Subcutaneous abdominal adipose tissue (tissue), 5 donors: ENCODE measurements at regions not wholly inside any gene's neighbourhood (a gene's known extent, or its start where the extent isn't known, plus 50 kb on each side); places are given as distances from the start of the nearest gene placed in this dataset.
"Not testable (repeated sequence)": the region's sequence is repeated elsewhere in the genome, so short reads cannot be mapped to it uniquely, and the experiment has no call there.

ENCODE experiments used
- H3K27ac ChIP-seq: one replicate; pipeline ENCODE4 v1.7.0; 2013; ENCODE audit warnings: low read depth, mild to moderate bottlenecking, inconsistent platforms, low read length, moderate library complexity
- H3K27me3 ChIP-seq, 5 donors: one replicate each; pipeline ENCODE4 v1.7.0; 2013; ENCODE audit warnings: low read length in 5 of 5, inconsistent platforms in 1 of 5; ENCODE audit not compliant: control insufficient read depth in 5 of 5, insufficient read depth in 4 of 5
- H3K36me3 ChIP-seq, 5 donors: one replicate each; pipeline ENCODE4 v1.7.0; 2013; ENCODE audit warnings: low read length in 5 of 5; ENCODE audit not compliant: control insufficient read depth in 5 of 5, insufficient read depth in 5 of 5
- H3K4me1 ChIP-seq, 5 donors: one replicate each; pipeline ENCODE4 v1.7.0; 2013; ENCODE audit warnings: low read length in 5 of 5, mild to moderate bottlenecking in 3 of 5, moderate library complexity in 1 of 5; ENCODE audit not compliant: control insufficient read depth in 5 of 5, insufficient read depth in 5 of 5
- H3K4me3 ChIP-seq, 5 donors: one replicate each; pipeline ENCODE4 v1.7.0; 2013; ENCODE audit warnings: low read length in 5 of 5, low read depth in 1 of 5
- H3K9ac ChIP-seq, 5 donors: one replicate each; pipeline ENCODE4 v1.7.0; 2013; ENCODE audit warnings: low read length in 5 of 5, mild to moderate bottlenecking in 4 of 5, moderate library complexity in 3 of 5
- H3K9me3 ChIP-seq, 5 donors: one replicate each; pipeline ENCODE4 v1.7.0; 2013; ENCODE audit warnings: low read length in 5 of 5; ENCODE audit not compliant: control insufficient read depth in 5 of 5
- donor health status: healthy.
- donor health status: healthy.
- donor health status: healthy.
- donor health status: healthy.
- donor health status: healthy.

DNA sequence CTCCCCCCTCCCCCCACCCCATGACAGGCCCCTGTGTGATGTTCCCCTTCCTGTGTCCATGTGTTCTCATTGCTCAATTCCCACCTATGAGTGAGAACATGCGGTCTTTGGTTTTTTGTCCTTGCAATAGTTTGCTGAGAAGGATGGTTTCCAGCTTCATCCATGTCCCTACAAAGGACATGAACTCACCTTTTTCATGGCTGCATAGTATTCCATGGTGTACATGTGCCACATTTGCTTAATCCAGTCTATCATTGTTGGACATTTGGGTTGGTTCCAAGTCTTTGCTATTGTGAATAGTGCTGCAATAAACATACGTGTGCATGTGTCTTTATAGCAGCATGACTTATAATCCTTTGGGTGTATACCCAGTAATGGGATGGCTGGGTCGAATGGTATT, 712.4 kb downstream of the JRKL start:
- H3K4me1 ChIP-seq, H3K9ac ChIP-seq, H3K27ac ChIP-seq, H3K9me3 ChIP-seq, H3K27me3 ChIP-seq, H3K36me3 ChIP-seq, H3K4me3 ChIP-seq: not testable (repeated sequence)

DNA sequence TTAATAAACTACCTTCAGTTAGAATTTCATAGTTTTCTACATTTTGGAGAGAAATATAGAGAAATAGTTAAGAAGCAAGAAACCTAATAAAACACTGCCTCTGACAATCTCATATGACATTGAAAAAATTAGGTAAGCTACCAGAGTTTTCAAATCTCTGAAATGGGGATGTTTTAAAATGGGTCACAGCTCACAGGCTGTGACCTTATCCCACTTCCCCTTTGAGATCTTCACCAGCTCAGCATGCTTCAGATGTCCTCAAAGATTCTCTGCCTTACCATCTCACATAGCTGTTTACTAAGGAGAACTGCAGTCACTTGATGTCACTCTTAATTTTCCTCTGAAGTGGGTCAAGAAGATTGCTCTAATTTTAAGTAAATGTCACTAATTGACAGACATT, 717.8 kb downstream of the JRKL start:
- Histone ChIP-seq H3K4me1 (no peaks in the 10 kb centered on the region), H3K4me3 (no peak overlapping the region), H3K36me3 (no peaks in the 10 kb centered on the region), H3K27ac (no peak overlapping the region), H3K27me3 (no peaks in the 10 kb centered on the region), H3K9ac (no peak overlapping the region), H3K9me3 (peaks cover 0 to 4% (median 0%) of the 10 kb centered on the region in 5 donors)

- Histone ChIP-seq H3K36me3 (no peaks in the 10 kb centered on the region), H3K4me1 (no peaks in the 10 kb centered on the region), H3K27ac (no peak overlapping the region), H3K4me3 (no peak overlapping the region), H3K9ac (no peak overlapping the region), H3K27me3 (no peaks in the 10 kb centered on the region), H3K9me3 (peaks cover 0 to 3% (median 0%) of the 10 kb centered on the region in 5 donors)
Measured at GRCh38 chr11:97109078-97109477, 719.3 kb downstream of the JRKL start.

GRCh38 chr11:97110376-97110775, 720.6 kb downstream of the JRKL start:
- Histone ChIP-seq H3K36me3 (no peaks in the 10 kb centered on the region), H3K9me3 (peaks cover 0 to 3% (median 0%) of the 10 kb centered on the region in 5 donors), H3K4me3 (no peak overlapping the region), H3K27ac (no peak overlapping the region), H3K27me3 (no peaks in the 10 kb centered on the region), H3K9ac (no peak overlapping the region), H3K4me1 (no peaks in the 10 kb centered on the region)

DNA sequence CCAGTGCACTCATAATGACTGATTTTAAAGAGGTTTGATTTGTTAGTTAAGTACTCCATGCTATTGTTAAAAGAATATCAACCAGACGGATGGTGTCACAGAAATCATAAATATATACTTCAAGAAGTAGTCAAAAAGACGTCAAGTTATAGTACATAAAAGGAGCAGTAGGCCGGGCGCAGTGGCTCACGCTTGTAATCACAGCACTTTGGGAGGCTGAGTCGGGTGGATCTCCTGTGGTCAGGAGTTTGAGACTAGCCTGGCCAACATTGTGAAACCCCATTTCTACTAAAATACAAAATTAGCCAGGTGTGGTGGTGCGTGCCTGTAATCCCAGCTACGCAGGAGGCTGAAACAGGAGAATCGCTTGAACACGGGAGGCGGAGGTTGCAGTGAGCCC, 721.7 kb downstream of the JRKL start:
- Histone ChIP-seq H3K4me1 (no peaks in the 10 kb centered on the region), H3K27ac (no peak overlapping the region), H3K9ac (no peak overlapping the region), H3K9me3 (peaks cover 0 to 3% (median 0%) of the 10 kb centered on the region in 5 donors), H3K36me3 (no peaks in the 10 kb centered on the region), H3K4me3 (no peak overlapping the region), H3K27me3 (no peaks in the 10 kb centered on the region)

DNA sequence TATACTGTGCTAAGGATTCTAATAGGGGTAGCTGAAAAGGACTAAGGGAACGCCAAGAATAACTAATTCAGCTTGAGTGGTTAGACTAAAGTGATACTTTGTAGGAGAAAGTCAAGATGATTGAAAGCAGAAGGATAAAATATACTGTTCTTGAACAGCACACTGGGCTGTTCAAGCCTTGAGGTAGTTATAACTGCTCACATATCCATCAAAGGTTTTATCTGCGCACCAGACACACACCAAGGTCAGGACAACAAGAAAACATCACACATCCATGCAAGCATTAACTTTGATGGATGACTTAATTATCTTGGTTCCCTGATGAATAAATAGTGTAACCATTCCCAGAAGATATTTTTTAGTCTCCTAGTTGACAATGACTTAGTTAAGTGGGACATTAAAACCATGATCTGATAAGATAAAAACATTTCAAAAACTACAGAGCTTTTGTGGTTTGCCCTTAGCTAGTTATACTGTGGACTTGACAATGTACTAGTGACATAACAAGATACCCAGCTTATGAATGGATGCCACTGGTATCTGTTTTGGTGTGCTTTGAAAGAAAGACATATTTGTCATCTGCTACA, 728.9 kb downstream of the JRKL start:
- no peak overlapping the region for H3K4me3 ChIP-seq

DNA sequence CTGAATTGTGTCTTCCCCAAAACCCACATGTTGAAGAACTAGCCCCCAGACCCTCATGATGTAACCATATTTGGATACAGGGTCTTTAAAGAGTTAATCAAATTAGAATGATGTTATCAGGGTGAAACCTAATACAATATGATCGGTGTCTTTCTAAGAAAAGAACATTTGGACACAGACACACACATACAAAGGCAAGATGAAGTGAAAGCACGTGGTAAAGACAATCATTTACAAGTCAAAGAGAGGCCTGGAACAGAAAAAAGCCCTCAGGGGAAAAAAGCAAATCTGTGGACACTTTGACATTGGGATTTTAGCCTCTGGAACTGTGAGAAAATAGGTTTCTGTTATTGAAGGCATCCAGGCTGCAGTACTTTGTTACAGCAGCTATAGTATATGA, 733.4 kb downstream of the JRKL start:
- H3K27ac ChIP-seq: no peak overlapping the region
- H3K4me3 ChIP-seq: no peak overlapping the region
- H3K27me3 ChIP-seq: no peaks in the 10 kb centered on the region
- H3K9me3 ChIP-seq: peaks cover 0 to 8% (median 4%) of the 10 kb centered on the region in 5 donors
- H3K36me3 ChIP-seq: no peaks in the 10 kb centered on the region
- no peak overlapping the region for H3K9ac ChIP-seq
- H3K4me1 ChIP-seq: no peaks in the 10 kb centered on the region

More for the DNA sequence above, 728.9 kb downstream of the JRKL start:
- no peak overlapping the region for H3K9ac ChIP-seq
- no peak overlapping the region for H3K27ac ChIP-seq
- H3K27me3 ChIP-seq: no peaks in the 10 kb centered on the region
- H3K36me3 ChIP-seq: no peaks in the 10 kb centered on the region
- H3K4me1 ChIP-seq: no peaks in the 10 kb centered on the region
- H3K9me3 ChIP-seq: peaks cover 0 to 2% (median 0%) of the 10 kb centered on the region in 5 donors

DNA sequence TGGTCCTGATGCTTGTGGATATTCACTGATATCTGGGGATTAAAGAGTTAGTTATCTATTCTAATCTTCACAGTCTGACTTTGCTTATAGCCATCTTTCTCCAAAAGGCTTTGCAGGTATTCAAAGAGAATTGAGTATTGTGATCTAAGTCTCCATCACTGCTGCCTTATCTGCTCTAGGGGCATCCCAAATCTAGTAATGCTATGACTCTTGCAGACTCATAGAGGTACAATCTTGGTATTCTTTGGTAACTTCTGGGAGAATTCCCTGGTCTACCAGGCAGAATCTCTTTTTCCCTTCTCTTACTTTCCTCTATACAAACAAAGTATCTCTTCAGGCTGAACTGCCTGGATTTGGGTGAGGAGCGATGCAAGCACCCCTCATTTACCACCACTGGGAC, 746.3 kb downstream of the JRKL start:
- Histone ChIP-seq H3K9ac (no peak overlapping the region), H3K9me3 (peaks cover 0 to 21% (median 13%) of the 10 kb centered on the region in 5 donors)

GRCh38 chr11:97140885-97141494, 751.2 kb downstream of the JRKL start:
- no peak overlapping the region for H3K9ac ChIP-seq
- H3K27ac ChIP-seq: no peak overlapping the region
- no peak overlapping the region for H3K4me3 ChIP-seq
- peaks cover 0 to 18% (median 10%) of the 10 kb centered on the region in 5 donors for H3K9me3 ChIP-seq
- H3K27me3 ChIP-seq: no peaks in the 10 kb centered on the region
- no peaks in the 10 kb centered on the region for H3K4me1 ChIP-seq
- H3K36me3 ChIP-seq: no peaks in the 10 kb centered on the region

More for the DNA sequence above, 746.3 kb downstream of the JRKL start:
- Histone ChIP-seq H3K4me3 (no peak overlapping the region), H3K36me3 (no peaks in the 10 kb centered on the region), H3K27me3 (no peaks in the 10 kb centered on the region), H3K4me1 (no peaks in the 10 kb centered on the region), H3K27ac (no peak overlapping the region)

GRCh38 chr11:97143463-97143862, 753.6 kb downstream of the JRKL start:
- H3K27ac ChIP-seq: no peak overlapping the region
- no peaks in the 10 kb centered on the region for H3K4me1 ChIP-seq
- H3K27me3 ChIP-seq: no peaks in the 10 kb centered on the region
- no peak overlapping the region for H3K4me3 ChIP-seq
- H3K9me3 ChIP-seq: peaks cover 0 to 9% (median 6%) of the 10 kb centered on the region in 5 donors
- no peak overlapping the region for H3K9ac ChIP-seq
- H3K36me3 ChIP-seq: no peaks in the 10 kb centered on the region
